ENCODE measurements at regions not wholly inside any gene's neighbourhood (a gene's known extent, or its start where the extent isn't known, plus 50 kb on each side); places are given as distances from the start of the nearest gene placed in this dataset.
A peak's percentile ranks its signal among the peaks of the same experiment; 100 is the strongest.

- H3K9me3 ChIP-seq (ENCODE audit: control insufficient read depth, insufficient read depth, low read depth, low read length): no peaks in the 10 kb centered on the region
- H3K36me3 ChIP-seq (ENCODE audit: control insufficient read depth in 2 of 2, insufficient read depth in 1 of 2, low read length in 2 of 2): no peaks in the 10 kb centered on the region
- TF ChIP-seq ZFHX2 (tag by site-specific recombination; conservative IDR thresholded peaks at IDR 0.05) (peak; percentile 43; the same call in 1 of the 2 replicates), ZXDB (tag by site-specific recombination; IDR thresholded peaks at IDR 0.05) (no peak), ZNF654 (tag by site-specific recombination; IDR thresholded peaks at IDR 0.05; ENCODE audit: low read depth) (no peak), EGR2 (tag by site-specific recombination; IDR thresholded peaks at IDR 0.05; ENCODE audit: low read depth) (peak; percentile 52)
- no peak overlapping the region for H3K27ac ChIP-seq (ENCODE audit: extremely low read depth, low read depth, low read length)
- ChIA-PET POLR2A (no interaction called here), CTCF (no interaction called here)
- H3K4me3 ChIP-seq (ENCODE audit: low read depth, low read length): no peak overlapping the region
- no peaks in the 10 kb centered on the region for H3K4me1 ChIP-seq (ENCODE audit: control insufficient read depth, insufficient read depth, low read length)
These were observed 139.9 kb upstream of the IRX3 start for GRCh38 chr16:54426553-54426849.

DNA sequence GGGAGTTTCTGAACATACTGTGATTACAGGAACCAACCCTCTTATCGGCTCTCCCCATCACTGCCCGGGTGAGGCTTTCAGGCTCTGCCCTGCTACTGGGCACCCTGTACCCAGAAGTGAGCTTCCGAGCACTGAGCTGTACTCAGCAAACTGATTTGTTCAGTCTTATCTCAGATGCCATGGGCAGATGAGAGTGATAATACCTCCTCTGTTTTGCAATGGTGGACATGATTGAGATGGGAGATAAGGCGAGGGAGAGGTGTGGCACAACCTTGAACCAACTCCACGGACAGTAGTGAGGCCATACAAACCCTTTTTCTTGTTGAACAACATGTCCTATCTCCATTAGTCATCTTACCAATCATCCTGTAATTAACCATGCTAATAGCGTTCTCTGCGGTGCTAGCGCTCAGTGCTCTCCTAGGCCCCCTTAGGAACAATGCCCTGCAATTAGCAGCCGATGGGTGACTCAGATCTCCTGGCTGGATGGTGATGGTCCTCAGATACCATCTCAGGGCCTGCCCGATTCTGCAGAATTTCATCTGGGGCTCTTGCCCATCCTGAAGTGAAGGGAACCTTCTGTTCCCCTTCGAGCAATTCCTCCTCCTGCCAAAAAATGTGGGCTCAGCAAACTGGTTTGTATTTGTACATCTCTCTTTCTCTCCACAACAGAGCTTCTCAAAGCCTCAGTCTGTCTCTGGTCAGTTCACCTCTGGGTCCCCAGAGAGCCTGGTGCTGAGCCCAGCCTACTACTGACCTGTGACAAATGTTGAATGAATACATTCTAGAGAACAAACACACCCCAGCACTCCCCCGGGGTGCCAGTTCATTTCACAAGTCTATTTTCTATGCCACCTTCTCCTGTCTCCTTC lies 139.3 kb upstream of the IRX3 start:
- H3K36me3 ChIP-seq (ENCODE audit: control insufficient read depth in 2 of 2, insufficient read depth in 1 of 2, low read length in 2 of 2): no peaks in the 10 kb centered on the region
- CTCF ChIA-PET: interaction anchor here (0.6 kb wide), 1 partner anchor 52 kb away, joined by 3 read pairs; no protein-coding TSS in a partner anchor
- POLR2A ChIA-PET: no interaction called here
- H3K4me3 ChIP-seq (ENCODE audit: low read depth, low read length): no peak overlapping the region
- no peaks in the 10 kb centered on the region for H3K9me3 ChIP-seq (ENCODE audit: control insufficient read depth, insufficient read depth, low read depth, low read length)
- TF ChIP-seq REST (tag by site-specific recombination; IDR thresholded peaks at IDR 0.05) (no peak), ZEB2 (tag by site-specific recombination; IDR thresholded peaks at IDR 0.05) (no peak), ZSCAN23 (tag by site-specific recombination; IDR thresholded peaks at IDR 0.05) (no peak), KLF1 (tag by site-specific recombination; IDR thresholded peaks at IDR 0.05) (no peak), ZNF626 (tag by site-specific recombination; IDR thresholded peaks at IDR 0.05) (no peak), ZNF658 (tag by site-specific recombination; IDR thresholded peaks at IDR 0.05) (no peak), ZSCAN16 (tag by site-specific recombination; IDR thresholded peaks at IDR 0.05) (no peak), ZBTB6 (tag by site-specific recombination; IDR thresholded peaks at IDR 0.05) (no peak), ZNF837 (tag by site-specific recombination; IDR thresholded peaks at IDR 0.05) (no peak), ZNF76 (tag by site-specific recombination; IDR thresholded peaks at IDR 0.05; ENCODE audit: borderline replicate concordance, low read depth) (no peak), ZNF114 (tag by site-specific recombination; IDR thresholded peaks at IDR 0.05) (no peak), ZNF623 (tag by site-specific recombination; IDR thresholded peaks at IDR 0.05) (no peak), ZNF302 (tag by site-specific recombination; IDR thresholded peaks at IDR 0.05; ENCODE audit: low read depth) (no peak), ZNF449 (tag by site-specific recombination; IDR thresholded peaks at IDR 0.05) (no peak)
- TF ChIP-seq, protein P1, sequence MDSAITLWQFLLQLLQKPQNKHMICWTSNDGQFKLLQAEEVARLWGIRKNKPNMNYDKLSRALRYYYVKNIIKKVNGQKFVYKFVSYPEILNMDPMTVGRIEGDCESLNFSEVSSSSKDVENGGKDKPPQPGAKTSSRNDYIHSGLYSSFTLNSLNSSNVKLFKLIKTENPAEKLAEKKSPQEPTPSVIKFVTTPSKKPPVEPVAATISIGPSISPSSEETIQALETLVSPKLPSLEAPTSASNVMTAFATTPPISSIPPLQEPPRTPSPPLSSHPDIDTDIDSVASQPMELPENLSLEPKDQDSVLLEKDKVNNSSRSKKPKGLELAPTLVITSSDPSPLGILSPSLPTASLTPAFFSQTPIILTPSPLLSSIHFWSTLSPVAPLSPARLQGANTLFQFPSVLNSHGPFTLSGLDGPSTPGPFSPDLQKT (IDR thresholded peaks at IDR 0.05; ENCODE audit: borderline replicate concordance, low read depth, low read length): no peak
- TF ChIP-seq, protein P2, sequence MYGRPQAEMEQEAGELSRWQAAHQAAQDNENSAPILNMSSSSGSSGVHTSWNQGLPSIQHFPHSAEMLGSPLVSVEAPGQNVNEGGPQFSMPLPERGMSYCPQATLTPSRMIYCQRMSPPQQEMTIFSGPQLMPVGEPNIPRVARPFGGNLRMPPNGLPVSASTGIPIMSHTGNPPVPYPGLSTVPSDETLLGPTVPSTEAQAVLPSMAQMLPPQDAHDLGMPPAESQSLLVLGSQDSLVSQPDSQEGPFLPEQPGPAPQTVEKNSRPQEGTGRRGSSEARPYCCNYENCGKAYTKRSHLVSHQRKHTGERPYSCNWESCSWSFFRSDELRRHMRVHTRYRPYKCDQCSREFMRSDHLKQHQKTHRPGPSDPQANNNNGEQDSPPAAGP (tag by site-specific recombination; IDR thresholded peaks at IDR 0.05): no peak
- H3K4me1 ChIP-seq (ENCODE audit: control insufficient read depth, insufficient read depth, low read length): no peaks in the 10 kb centered on the region
- H3K27ac ChIP-seq (ENCODE audit: extremely low read depth, low read depth, low read length): no peak overlapping the region
